B cell (primary cell): ENCODE measurements at regions not wholly inside any gene's neighbourhood (a gene's known extent, or its start where the extent isn't known, plus 50 kb on each side); places are given as distances from the start of the nearest gene placed in this dataset.
A peak's percentile ranks its signal among the peaks of the same experiment; 100 is the strongest.

Experiments used
- ATAC-seq: fragments of 200-7000 bp; cut with Tn5 transposase; one replicate; pipeline ENCODE4 v1.10.0; 2021; ENCODE audit warnings: low read depth, mild to moderate bottlenecking, moderate number of reproducible peaks, moderate library complexity
- CTCF ChIA-PET: fragments of 350-600 bp; sonication (Branson Sonifier 250); formaldehyde crosslinking; loops from one replicate; lab custom pipeline; 2021; ENCODE audit warnings: antibody characterized with exemption, inconsistent platforms; lab: Charles Lee
- POLR2A ChIA-PET: fragments of 350-600 bp; sonication (Branson Sonifier 250); formaldehyde crosslinking; loops from one replicate; lab custom pipeline; 2021; ENCODE audit warnings: antibody characterized with exemption; lab: Charles Lee
- DNase-seq: peaks from one replicate; pipeline ENCODE4 v3.0.0; 2013
- H2AFZ ChIP-seq: 2 replicates; pipeline ENCODE4 v1.6.1; 2012; ENCODE audit warnings: mild to moderate bottlenecking, low read depth, low read length; ENCODE audit not compliant: insufficient read depth, poor library complexity, severe bottlenecking
- H3K27ac ChIP-seq, 2 donors: 1 replicate in 1 of 2; 2 replicates in 1 of 2; pipeline ENCODE4 v1.5.1; 2012 to 2013; ENCODE audit warnings: low read length in 2 of 2, mild to moderate bottlenecking in 2 of 2, moderate library complexity in 1 of 2
- H3K27me3 ChIP-seq, 4 experiments: fragments of 200-600 bp in 1 of 4; sonication (generic) in 1 of 4; replicated peaks in 1 of 4; 1 replicate in 2 of 4; 2 replicates in 2 of 4; pipeline versions ENCODE4 v1.6.1 to v1.7.0; 2013 to 2016; ENCODE audit warnings: low read length in 3 of 4, mild to moderate bottlenecking in 2 of 4, mixed read lengths in 1 of 4, moderate library complexity in 1 of 4; ENCODE audit not compliant: insufficient read depth in 4 of 4, control insufficient read depth in 3 of 4; ENCODE audit errors: control extremely low read depth in 1 of 4
- H3K36me3 ChIP-seq, 2 experiments: replicated peaks in 1 of 2; 1 replicate in 1 of 2; 2 replicates in 1 of 2; pipeline versions ENCODE4 v1.6.1 to v1.7.1; 2013; ENCODE audit warnings: low read length in 1 of 2; ENCODE audit not compliant: insufficient read depth in 2 of 2, control insufficient read depth in 1 of 2; ENCODE audit errors: control extremely low read depth in 1 of 2, extremely low read depth in 1 of 2
- H3K4me1 ChIP-seq, 2 donors: fragments of 200-600 bp in 1 of 2; sonication (generic) in 1 of 2; 1 replicate in 1 of 2; 2 replicates in 1 of 2; pipeline versions ENCODE4 v1.5.1 to v1.6.1; 2013 to 2017; ENCODE audit warnings: low read length in 2 of 2; ENCODE audit not compliant: control insufficient read depth in 2 of 2, insufficient read depth in 2 of 2
- H3K4me2 ChIP-seq: replicated peaks from 2 replicates; pipeline ENCODE3; 2012; ENCODE audit warnings: mild to moderate bottlenecking, low read depth, low read length; ENCODE audit not compliant: poor library complexity, severe bottlenecking
- H3K4me3 ChIP-seq, 5 experiments: fragments of 200-600 bp in 1 of 5; sonication (generic) in 1 of 5; 1 replicate in 3 of 5; 2 replicates in 2 of 5; pipeline versions ENCODE4 v1.5.1 to v1.7.0; 2011 to 2016; ENCODE audit warnings: low read length in 4 of 5, mild to moderate bottlenecking in 4 of 5, low read depth in 2 of 5, control low read depth in 1 of 5, moderate library complexity in 1 of 5; ENCODE audit not compliant: insufficient read depth in 1 of 5; ENCODE audit errors: control extremely low read depth in 1 of 5, extremely low read depth in 1 of 5
- H3K79me2 ChIP-seq: fragments of 200-600 bp; sonication (generic); one replicate; pipeline ENCODE4 v1.6.0; 2016; ENCODE audit warnings: low read length; ENCODE audit not compliant: control insufficient read depth, insufficient read depth
- H3K9ac ChIP-seq: fragments of 200-600 bp; sonication (generic); 2 replicates; pipeline ENCODE4 v1.6.1; 2017; ENCODE audit warnings: mild to moderate bottlenecking, low read length, moderate library complexity
- H3K9me3 ChIP-seq, 3 donors: one replicate each; pipeline versions ENCODE4 v1.6.1 to v1.7.1; 2013; ENCODE audit warnings: low read length in 2 of 3; ENCODE audit not compliant: control insufficient read depth in 2 of 3, insufficient read depth in 1 of 3; ENCODE audit errors: control extremely low read depth in 1 of 3
- H4K20me1 ChIP-seq: 2 replicates; pipeline ENCODE4 v1.6.0; 2012; ENCODE audit warnings: mild to moderate bottlenecking, low read length; ENCODE audit not compliant: insufficient read depth, control insufficient read depth, poor library complexity, severe bottlenecking
- H3K27ac Mint-ChIP-seq: one replicate; pipeline ENCODE4 v1.8.0; 2021; ENCODE audit warnings: mixed read lengths
- H3K27me3 Mint-ChIP-seq: one replicate; pipeline ENCODE4 v1.8.0; 2021; ENCODE audit warnings: mixed read lengths
- H3K4me1 Mint-ChIP-seq: one replicate; pipeline ENCODE4 v1.8.0; 2021; ENCODE audit warnings: mixed read lengths
- H3K4me3 Mint-ChIP-seq: one replicate; pipeline ENCODE4 v1.8.0; 2021; ENCODE audit warnings: mixed read lengths
- H3K9me3 Mint-ChIP-seq: one replicate; pipeline ENCODE4 v1.8.0; 2022; ENCODE audit warnings: mixed read lengths; ENCODE audit not compliant: insufficient read depth
- CTCF ChIP-seq: fragments of 200-600 bp; IDR thresholded peaks from one replicate; pipeline ENCODE4 v1.8.0; 2022; ENCODE audit warnings: antibody characterized with exemption, mild to moderate bottlenecking
- EZH2 ChIP-seq: IDR thresholded peaks from 2 replicates; pipeline ENCODE4 v1.6.1; 2012; ENCODE audit warnings: borderline replicate concordance, low read depth, mild to moderate bottlenecking, moderate library complexity, low read length; ENCODE audit not compliant: insufficient read depth, poor library complexity, severe bottlenecking
- WGBS: methylation state at CpG from one replicate; pipeline ENCODE4 v1.1.5; 2013; ENCODE audit warnings: missing lambda C conversion rate; ENCODE audit not compliant: insufficient coverage; 5-methylcytosine and 5-hydroxymethylcytosine counted together
- intact Hi-C: fragments of 100-400 bp; cut with micrococcal nuclease; formaldehyde crosslinking; loops from one replicate; pipeline ENCODE4 v1.10.0; 2022

GRCh38 chr2:151051574-151052220, 210.0 kb downstream of the RBM43 start:
- Mint-ChIP-seq H3K27ac (no peak overlapping the region), H3K27me3 (peaks cover 15% of the 10 kb centered on the region), H3K4me3 (no peak overlapping the region), H3K9me3 (no peaks in the 10 kb centered on the region), H3K4me1 (no peaks in the 10 kb centered on the region)
- H3K9ac ChIP-seq = no peak overlapping the region
- CTCF ChIA-PET = interaction anchor here (0.9 to 4.5 kb wide), 9 partner anchors 11 to 1465 kb away, joined by 3 to 78 read pairs (median 5); partner anchors contain the start of gene MMADHC
- ATAC-seq (peak; percentile 64), DNase-seq (peak; percentile 42)
- no peak overlapping the region for H3K4me2 ChIP-seq
- no peaks in the 10 kb centered on the region for H3K27me3 ChIP-seq
- H2AFZ ChIP-seq = no peak overlapping the region
- 0% methylated on average over 1 of the region's 2 CpGs for WGBS
- H3K4me3 ChIP-seq = no peak overlapping the region
- TF ChIP-seq EZH2 = no peak
- peak; percentile 95 for TF ChIP-seq CTCF
- no peaks in the 10 kb centered on the region for H3K9me3 ChIP-seq
- H3K79me2 ChIP-seq = no peaks in the 10 kb centered on the region
- H3K27ac ChIP-seq = no peak overlapping the region
- H3K4me1 ChIP-seq = no peaks in the 10 kb centered on the region
- H3K36me3 ChIP-seq = no peaks in the 10 kb centered on the region
- POLR2A ChIA-PET = no interaction called here
- no peaks in the 10 kb centered on the region for H4K20me1 ChIP-seq
- intact Hi-C loops = no loop called here

GRCh38 chr2:151049746-151050145, 211.9 kb downstream of the RBM43 start:
- Histone ChIP-seq H3K79me2 (no peaks in the 10 kb centered on the region), H3K36me3 (no peaks in the 10 kb centered on the region), H2AFZ (no peak overlapping the region), H3K4me2 (no peak overlapping the region), H3K27ac (no peak overlapping the region), H3K9me3 (no peaks in the 10 kb centered on the region), H3K27me3 (no peaks in the 10 kb centered on the region), H3K9ac (no peak overlapping the region), H4K20me1 (no peaks in the 10 kb centered on the region), H3K4me3 (no peak overlapping the region), H3K4me1 (no peaks in the 10 kb centered on the region)
- Mint-ChIP-seq H3K27me3 (peaks cover 10% of the 10 kb centered on the region), H3K9me3 (no peaks in the 10 kb centered on the region), H3K4me1 (no peaks in the 10 kb centered on the region), H3K4me3 (no peak overlapping the region), H3K27ac (no peak overlapping the region)
- no CpG with 5 or more reads among the region's 1 CpG for WGBS
- POLR2A ChIA-PET = no interaction called here
- ATAC-seq (no peak), DNase-seq (no peak)
- CTCF ChIA-PET = interaction anchor here (0.6 to 4.5 kb wide), 5 partner anchors 9 to 1453 kb away, joined by 3 to 78 read pairs (median 3); no protein-coding TSS in a partner anchor
- intact Hi-C loops = no loop called here
- TF ChIP-seq EZH2 (no peak), CTCF (no peak)
